GM21619 (cell line): ENCODE measurements at regions not wholly inside any gene's neighbourhood (a gene's known extent, or its start where the extent isn't known, plus 50 kb on each side); places are given as distances from the start of the nearest gene placed in this dataset.
"Not testable (repeated sequence)": the region's sequence is repeated elsewhere in the genome, so short reads cannot be mapped to it uniquely, and the experiment has no call there.

ENCODE experiments used
- ATAC-seq: cut with Tn5 transposase; IDR thresholded peaks from one replicate; pipeline ENCODE4 v1.9.1; 2021; ENCODE audit not compliant: unreplicated experiment

GRCh38 chrX:81857192-81857591 lies 655.3 kb downstream of the SH3BGRL start:
- no peak for ATAC-seq

GRCh38 chrX:81866873-81867272 lies 665.0 kb downstream of the SH3BGRL start:
- ATAC-seq, result no peak

- no peak for ATAC-seq
These were observed 667.1 kb downstream of the SH3BGRL start for GRCh38 chrX:81868979-81869378.

DNA sequence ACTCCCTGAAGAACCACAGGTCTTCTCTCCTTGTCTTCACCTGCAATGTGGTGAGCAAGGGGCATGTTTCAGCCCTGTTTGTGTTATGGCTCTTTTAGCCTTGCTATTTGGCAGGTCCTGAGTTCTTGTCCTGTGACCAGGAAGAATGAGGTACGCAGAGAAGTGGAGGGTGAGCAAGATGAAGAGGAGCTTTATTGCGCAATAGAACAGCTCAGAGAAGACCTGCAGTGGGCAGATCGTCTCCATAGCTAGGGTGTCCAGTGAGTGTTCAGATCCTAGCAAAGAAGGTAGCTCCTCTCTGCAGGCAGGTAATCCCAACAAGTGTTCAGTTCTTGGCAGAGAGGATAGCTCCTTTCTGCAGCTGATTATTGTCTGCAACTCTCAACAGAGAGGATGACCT lies 672.9 kb downstream of the SH3BGRL start:
- ATAC-seq, result no peak

GRCh38 chrX:81875800-81876199 lies 673.9 kb downstream of the SH3BGRL start:
- no peak for ATAC-seq

- ATAC-seq, result no peak
These were observed 674.5 kb downstream of the SH3BGRL start for GRCh38 chrX:81876437-81876836.

DNA sequence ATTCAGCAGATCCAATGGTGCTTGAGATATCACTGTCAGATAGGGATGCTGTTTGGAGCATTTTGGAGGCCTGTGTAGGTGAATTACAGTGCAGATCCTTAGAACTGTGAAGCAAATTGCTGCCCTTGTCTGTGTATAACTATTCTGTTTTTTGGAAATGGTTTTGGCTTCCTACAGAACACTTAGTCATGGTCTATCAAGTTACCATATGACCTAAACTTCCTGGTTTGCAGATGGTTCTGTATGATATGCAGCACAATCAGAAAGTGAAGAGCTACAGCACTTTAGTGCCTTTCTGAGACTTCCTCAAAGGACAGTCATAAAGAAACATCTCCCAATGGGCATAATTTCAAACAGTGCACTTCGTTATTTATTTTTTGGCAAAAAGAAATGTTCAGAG lies 688.6 kb downstream of the SH3BGRL start:
- no peak for ATAC-seq

DNA sequence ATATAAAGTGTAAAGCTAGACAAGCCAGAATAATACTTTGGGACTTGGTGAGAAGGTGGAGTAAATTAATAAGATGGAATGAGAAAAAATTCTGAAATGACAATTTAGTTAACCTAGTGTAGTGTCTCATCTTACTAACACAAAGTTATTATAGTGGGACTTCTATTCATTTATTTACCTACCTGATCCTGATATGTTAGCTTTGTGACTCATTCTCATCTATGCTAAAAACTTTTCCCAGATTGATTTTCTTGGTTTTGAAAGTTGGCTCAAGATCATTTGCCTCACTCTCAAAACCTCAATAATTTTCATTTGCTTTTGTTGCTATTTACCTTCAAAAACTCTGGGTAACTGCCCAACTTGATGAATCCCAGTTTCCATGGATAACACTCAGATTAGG lies 698.6 kb downstream of the SH3BGRL start:
- no peak for ATAC-seq

DNA sequence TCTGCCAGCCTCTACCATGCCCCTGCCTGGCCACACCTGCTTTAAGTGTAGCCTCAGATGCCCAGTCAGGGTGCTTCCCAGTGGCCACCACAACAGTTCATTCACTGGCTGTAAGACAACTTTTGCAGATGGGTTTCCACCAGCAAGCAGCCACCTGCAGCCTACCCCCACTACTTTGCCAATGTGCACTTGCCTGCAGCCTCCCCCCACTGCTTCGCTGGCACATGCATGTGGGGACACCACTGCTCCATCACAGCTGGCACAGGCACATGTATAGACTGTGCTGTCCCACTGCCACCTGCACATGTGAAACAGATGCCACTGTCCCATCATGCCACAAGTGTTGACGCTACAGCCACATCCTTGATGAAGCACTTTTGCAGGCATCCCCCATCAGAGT lies 723.9 kb downstream of the SH3BGRL start:
- no peak for ATAC-seq

DNA sequence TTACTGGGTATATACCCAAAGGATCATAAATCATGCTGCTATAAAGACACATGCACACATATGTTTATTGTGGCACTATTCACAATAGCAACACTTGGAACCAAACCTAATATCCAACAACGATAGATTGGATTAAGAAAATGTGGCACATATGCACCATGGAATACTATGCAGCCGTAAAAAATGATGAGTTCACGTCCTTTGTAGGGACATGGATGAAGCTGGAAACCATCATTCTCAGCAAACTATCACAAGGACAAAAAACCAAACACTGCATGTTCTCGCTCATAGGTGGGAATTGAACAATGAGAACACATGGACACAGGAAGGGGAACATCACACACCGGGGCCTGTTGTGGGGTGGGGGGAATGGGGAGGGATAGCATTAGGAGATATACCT lies 744.0 kb downstream of the SH3BGRL start:
- ATAC-seq, result not testable (repeated sequence)

- ATAC-seq, result no peak
These were observed 755.4 kb downstream of the SH3BGRL start for GRCh38 chrX:81957318-81957717.

GRCh38 chrX:81957900-81958545 lies 756.1 kb downstream of the SH3BGRL start:
- ATAC-seq, result no peak

DNA sequence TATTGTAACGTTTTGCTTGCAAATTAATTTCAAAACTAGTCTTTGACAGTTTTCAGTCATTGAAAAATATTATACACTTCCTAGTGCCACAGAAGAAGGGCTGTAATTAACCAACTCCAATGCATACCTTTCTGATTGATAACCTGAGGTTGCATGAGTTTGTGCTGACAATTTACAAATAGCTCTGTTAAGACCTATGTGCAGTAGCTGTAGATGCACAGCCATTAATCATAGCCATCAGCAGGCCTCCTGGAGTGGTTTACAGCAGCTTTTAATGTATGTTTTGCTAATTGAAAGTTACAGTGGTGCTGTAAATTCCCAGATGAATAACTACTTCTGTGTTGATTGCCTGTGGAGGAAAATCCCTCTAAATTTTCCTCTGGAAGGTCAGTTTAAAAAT lies 758.1 kb downstream of the SH3BGRL start:
- ATAC-seq, result no peak

DNA sequence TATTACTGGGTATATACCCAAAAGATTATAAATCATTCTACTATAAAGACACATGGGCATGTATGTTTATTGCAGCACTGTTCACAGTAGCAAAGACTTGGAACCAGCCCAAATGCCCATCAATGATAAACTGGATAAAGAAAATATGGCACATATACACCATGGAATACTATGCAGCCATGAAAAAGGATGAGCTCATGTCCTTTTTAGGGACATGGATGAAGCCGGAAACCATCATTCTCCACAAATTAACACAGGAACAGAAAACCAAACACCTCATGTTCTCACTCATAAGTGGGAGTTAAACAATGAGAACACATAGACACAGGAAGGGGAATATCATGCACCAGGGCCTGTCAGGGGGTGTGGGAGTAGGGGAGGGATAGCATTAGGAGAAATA lies 772.5 kb downstream of the SH3BGRL start:
- ATAC-seq, result not testable (repeated sequence)

DNA sequence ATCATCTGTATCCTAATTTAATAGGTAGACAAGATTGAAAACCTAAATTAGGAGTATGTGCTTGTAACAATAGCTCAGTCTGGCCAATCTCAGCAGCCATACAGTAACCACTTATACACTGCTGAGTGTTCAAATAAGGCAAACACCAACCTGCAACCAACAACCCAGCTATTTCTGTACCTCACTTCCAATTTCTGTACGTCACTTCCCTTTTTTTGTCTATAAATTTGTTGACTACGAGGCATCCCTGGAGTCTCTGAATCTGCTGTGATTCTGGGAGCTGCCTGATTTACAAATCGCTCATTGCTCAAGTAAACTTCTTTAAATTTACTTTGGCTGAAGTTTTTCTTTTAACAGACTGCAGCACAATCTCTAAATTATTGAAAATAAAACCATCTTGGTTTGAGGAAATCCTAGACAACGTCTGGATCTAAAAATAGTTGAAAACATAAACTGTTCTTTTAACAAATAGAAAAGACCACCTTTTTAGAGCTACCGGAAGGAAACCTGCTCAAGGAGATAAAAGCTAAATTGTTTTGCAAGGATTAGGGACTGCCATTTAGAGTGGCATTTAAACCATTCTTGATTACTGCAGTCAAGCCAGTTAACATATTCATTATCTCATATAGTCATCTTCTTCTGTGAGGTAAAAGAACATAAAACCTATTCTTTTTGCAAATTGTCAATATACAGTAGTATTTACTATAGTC lies 778.1 kb downstream of the SH3BGRL start:
- no peak for ATAC-seq

GRCh38 chrX:81987217-81987616 lies 785.3 kb downstream of the SH3BGRL start:
- ATAC-seq, result not testable (repeated sequence)

DNA sequence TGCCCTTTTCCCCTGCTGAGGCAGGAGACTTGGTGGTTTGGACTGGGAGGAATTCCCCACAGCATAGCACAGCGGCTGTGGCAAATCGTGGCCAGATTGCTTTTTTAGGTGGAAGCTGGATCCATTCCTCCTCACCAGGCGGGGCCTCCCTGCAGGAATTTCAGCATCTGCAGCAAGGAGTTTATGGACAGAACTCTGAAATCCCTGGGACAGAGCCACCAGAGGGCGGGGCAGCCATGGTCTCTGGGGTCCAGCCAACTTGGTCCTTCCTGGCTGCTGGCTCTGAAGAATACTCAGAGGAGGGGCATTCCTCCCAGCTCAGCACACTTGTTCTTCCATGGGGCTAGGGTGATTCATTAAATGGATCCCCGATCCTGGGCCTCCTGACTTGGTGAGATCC lies 794.3 kb downstream of the SH3BGRL start:
- ATAC-seq, result no peak

GRCh38 chrX:82029571-82030218 lies 827.8 kb downstream of the SH3BGRL start:
- ATAC-seq, result no peak

GRCh38 chrX:82031250-82031649 lies 829.3 kb downstream of the SH3BGRL start:
- ATAC-seq, result no peak

DNA sequence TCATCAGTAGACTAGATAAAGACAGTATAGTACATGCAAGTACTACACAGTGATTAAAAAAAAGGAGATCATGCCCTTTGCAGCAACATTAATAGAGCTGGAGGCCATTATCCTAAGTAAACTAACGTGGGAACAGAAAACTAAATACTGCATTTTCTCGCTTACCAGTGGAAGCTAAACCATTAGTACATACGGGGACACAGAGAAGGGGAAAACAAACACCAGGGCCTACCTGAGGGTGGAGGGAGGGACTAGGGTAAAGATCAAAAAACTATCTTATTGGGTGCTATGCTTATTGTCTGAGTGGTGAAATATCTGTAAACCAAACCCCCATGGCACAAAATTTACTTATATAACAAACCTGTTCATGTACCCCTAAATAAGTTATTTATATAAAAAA lies 836.9 kb downstream of the SH3BGRL start:
- no peak for ATAC-seq

DNA sequence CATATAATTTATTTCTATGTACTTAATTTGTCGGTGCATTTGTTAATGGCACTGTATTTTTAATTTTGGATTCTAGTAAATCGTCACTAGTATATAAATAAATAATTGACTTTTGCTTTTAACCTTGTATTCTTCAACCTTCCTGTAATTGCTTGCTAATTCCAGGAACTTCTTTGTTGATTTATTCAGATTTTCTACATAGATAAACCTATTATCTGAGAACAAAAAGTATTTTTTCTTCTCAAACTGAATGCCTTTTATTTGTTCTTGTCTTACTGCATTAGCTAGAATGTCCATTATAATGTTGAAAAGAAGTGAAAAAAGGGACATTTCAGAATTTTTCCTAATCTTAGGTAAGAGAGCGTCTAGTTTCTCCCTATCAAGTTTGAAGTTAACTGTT lies 839.1 kb downstream of the SH3BGRL start:
- ATAC-seq, result no peak

GRCh38 chrX:82058728-82059127 lies 856.8 kb downstream of the SH3BGRL start:
- ATAC-seq, result no peak
